NCI-H2196 (cell line): ENCODE measurements at regions not wholly inside any gene's neighbourhood (a gene's known extent, or its start where the extent isn't known, plus 50 kb on each side); places are given as distances from the start of the nearest gene placed in this dataset.
"Not testable (repeated sequence)": the region's sequence is repeated elsewhere in the genome, so short reads cannot be mapped to it uniquely, and the experiment has no call there.

ENCODE experiments used
- DNase-seq: peaks from one replicate; lab custom pipeline; 2025; ENCODE audit not compliant: unreplicated experiment; lab: John Stamatoyannopoulos, UW

DNA sequence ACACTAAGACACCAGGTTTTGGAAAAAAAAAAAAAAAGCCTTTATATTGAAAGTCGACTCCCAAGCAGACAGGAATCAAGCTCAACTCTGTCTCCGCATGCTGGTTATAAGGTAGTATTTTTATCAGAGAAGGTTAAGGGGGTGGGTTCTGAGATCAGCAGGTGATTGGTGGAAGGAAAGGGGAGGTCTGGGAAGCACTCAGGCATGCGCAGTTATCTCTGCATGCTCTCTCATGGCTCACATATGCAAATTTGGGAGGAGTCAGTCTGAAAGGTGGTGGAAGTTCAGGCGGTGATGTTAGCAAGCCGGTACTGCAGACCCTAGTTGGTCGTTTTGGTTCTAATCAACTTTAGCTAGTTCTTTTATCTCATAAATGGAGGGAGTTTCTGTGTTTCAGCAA is 357.6 kb upstream of the C16orf82 start:
- no peak for DNase-seq

DNA sequence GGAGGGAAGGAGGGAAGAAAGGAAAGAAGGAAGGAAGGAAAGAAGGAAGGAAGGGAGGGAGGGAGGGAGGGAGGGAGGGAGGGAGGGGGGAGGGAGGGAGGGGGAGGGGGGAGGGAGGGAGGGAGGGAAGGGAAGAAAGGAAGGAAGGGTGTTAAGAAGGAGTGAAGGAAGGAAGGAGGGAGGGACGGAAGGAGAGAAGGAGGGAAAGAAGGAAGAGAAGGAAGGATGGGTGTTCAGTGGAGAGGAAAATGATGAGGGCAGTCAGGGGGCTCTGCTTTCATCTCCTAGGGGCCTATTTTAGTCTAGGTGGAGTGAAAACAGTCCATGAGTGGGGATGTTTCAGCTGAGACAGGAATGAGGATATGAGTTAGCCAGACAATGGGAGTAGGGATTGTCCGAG is 357.0 kb upstream of the C16orf82 start:
- DNase-seq = no peak

DNA sequence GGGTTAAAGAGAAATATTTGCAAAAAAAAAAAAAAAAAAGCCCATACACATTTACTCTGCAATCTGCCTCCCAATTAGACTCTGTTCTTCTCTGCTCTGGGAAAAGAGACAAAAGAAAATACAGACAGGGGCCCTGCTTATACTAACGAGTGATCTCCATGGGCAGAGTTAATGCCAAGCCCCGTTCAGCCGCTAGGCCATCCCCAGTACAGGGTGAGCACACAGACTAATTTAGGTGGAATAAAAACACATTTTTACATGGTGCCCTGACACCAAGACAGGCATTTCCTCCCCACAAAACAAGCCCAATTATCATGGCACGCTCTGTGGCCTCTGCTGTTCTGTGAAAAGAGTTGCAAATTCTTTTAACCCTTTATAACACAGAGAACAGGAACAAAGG is 356.3 kb upstream of the C16orf82 start:
- DNase-seq = no peak

DNA sequence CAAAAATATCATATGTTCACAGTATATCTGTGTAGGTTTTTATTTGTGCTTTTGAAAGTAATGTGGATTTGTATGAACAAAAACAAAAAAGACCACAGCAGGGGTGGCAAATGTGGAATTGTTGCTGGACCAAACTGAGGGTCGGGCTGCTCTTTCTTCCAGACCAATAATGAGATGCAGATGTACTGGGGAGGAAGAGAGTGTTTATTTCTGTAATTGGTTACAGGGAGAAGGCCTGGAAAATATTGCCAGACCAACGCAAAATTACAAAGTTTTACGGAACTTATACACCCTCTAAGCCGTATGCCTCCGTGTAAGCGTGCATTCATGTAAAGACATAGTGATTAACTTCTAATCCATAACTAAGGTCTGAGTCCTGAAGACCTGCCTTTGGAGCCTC is 353.9 kb upstream of the C16orf82 start:
- DNase-seq = no peak

DNA sequence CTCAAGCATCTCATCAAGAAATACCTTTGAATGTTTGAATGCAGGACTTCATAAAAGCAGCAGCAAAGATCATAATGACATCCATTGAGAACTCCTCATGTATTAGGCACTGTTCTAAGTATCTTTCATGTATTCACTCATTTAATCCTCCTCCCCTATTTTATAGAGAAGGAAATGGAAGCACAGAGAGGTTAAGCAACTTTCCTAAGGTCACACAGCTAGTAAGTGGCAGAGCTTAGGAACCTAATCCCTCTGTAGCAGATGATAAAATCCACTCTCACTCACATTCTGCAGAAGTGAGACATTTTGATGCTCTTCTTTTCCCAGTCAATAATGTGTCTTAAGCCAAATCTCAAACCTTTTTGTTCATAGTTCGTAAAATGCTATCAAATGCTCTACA is 350.8 kb upstream of the C16orf82 start:
- no peak for DNase-seq

DNA sequence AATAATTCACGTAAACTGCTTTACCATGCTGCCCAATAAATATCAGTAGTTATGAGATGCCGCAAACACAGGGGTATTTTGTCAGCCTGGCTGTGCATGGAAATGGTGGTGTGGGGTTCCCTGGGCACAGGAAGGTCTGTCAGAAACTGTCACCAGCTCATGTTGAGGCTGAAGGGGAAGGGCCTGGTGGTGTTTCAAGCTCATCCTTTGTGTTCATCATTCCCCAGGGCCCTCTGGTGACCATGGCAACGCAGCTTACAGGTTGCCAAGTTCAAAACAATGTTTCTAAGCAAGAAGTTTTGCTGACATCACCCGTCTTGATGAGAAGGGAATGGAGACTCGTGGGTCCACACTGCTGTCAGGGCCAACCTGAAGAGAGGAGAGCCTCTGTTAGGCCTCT is 348.9 kb upstream of the C16orf82 start:
- DNase-seq = no peak

DNA sequence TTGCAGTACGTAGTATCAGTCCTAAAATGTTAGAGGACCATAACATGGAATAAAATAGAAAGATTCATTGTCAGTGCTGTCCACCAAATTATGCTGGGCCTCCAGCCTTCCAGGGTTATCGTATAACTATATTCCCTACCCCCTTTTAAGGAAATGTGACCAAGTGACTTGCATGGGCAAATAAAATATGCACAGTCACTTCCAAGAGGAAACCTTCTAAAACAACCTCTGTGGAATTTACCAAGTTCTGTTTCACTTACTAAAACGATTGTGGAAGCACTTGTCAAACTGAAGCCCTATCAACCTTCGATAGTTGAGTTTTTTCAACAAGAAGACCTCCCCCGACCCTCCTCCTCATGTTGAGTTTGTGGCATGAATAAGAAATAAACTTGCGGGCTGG is 345.4 kb upstream of the C16orf82 start:
- DNase-seq = no peak

DNA sequence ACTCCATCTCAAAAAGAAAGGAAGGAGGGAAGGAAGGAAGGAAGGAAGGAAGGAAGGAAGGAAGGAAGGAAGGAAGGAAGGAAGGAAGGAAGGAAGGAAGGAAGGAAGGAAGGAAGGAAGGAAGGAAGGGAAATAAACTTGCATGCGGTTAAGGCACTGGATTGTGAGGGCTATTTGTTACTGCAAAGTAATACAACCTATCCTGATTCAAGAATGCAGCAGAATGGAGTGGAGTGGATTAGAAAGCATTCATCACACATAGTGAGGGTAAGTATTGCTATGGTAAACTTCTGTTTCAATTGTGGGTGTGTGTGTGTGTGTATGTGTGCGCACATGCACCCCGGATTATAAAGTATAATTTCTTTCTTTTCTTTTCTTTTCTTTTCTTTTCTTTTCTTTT is 344.8 kb upstream of the C16orf82 start:
- not testable (repeated sequence) for DNase-seq

DNA sequence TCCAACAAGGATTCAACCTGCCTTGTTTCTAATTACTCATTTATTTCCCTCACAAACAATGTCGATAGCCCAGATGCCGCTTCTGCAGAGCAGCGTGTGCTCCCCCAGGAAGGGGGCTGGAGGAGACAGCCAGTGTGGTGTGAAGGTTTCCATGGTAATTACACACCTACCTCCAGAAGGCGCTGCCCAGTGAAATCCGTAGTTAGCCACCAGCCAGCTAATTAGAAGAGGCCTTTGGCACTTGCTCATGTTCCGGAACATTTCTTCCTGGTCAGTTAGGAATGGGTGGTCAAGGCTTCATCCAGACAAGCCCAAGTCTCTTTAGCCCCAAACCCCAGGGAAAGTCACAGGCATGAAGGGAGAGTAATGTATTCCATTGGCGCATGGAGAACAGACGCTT is 342.5 kb upstream of the C16orf82 start:
- DNase-seq = no peak

DNA sequence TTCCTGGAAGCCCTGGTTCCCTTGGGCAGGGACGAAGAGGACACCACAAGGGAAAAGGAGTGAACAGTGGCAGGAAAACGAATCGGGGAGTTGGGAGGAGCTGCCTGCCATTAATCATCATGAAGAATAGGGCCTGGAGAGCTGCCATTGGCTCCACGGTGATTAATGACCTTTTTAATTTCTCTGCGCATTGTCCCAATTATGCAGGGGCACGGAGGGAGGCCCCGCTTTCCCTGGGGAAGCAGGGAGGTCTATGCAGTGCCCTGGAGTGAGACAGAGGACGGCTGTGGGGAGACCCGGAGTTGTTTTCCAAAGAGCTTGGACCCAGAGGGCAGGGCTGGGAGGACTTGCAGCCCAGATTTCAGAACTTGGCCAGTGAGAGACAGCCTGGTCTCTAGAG is 338.9 kb upstream of the C16orf82 start:
- no peak for DNase-seq

DNA sequence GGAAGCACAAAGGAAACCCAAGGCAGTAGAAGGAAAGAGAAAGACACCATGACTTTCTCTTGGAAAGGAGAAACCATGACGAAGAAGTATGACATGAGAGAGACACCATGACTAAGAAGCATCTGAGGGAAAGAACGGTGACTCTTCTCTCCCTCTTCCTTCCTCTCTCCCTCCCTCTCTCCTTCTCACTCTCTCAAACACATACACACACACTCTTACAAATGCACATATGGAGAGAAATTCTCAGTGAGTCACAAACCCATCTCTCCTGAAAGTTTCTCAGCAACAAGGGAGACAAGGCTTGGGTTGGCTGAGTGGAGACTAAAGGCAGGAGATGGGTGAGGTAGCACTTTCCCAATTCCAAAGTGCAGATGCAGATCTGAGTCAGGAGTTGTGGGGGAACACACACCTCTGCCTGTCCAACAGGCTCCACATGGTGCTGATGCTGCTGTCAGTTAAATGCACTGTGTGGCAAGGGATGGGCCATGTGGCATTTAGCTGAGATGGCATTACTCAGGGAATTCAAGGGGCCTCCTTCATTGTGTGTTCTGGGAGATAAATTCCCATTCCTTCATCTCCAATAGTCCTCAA is 336.7 kb upstream of the C16orf82 start:
- no peak for DNase-seq

DNA sequence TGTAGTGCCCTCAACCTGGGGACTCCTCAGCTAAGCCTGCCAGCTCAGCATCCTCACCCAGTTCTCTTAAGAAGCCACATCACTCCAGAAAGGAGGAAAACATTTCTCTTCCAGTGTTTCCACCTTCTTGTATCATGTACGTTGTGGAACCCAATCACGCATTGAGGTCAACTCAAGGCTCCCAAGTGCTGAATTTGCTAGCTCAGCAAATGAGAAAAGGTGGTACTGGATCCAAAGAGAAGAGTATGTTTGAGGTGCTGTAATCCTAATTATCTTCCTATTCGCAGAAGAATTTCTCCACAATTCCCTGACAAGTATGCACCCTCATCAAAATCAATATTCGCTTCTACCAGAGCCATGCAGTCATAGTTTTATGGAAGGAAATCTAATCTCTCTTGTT is 335.0 kb upstream of the C16orf82 start:
- DNase-seq = no peak

DNA sequence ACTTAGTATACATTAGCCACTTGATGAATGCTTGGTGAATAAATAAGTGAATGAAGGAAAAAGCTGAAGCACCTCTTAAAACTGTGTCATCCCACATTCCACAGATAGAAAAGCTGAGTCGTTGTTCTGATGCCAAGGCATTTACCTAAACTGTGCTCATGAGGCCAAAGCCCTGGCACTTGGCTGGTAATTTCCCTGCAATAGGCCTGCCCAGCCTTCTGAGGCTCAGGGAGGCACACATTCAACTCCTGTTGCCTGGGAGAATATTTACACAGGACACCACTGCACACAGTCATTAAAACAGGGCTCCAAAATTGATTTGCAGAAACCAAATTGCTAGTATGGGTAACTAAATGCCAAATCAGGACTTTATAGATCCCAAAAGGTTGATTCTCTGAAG is 333.0 kb upstream of the C16orf82 start:
- no peak for DNase-seq

DNA sequence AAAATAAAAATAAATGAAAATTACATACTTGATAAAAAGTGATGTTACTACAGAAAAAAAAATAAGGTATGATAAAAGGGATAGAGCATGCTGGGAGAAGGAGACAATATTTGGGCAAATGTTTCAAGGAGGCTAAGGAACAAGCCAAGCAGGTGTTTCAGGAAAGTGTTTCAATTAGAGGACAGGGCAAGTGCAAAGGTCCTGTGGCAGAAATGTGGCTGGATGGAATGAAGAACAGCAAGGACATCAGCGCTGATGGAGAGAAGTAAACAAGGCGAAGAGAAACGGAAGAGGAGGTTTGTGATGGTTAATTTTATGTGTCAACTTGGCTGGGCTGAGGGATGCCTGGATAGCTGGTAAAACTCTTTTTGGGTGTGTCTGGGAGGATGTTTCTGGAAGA is 331.2 kb upstream of the C16orf82 start:
- DNase-seq = no peak

DNA sequence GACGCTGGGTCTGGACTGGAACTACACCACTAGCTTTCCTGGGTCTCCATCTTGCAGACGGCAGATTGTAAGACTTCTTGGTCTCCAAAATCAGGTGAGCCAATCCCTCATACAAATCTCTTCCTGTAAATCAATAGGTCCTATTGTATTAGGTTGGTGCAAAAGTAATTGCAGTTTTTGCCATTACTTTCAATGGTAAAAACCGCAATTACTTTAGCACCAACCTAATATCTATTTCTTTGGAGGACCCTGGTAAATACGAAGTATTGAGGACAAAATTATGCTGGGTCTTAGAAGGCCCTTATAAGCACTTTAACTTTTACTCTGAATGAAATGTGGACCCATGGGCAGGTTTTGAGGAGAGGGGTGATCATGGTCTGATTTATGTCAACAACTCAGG is 330.6 kb upstream of the C16orf82 start:
- no peak for DNase-seq

DNA sequence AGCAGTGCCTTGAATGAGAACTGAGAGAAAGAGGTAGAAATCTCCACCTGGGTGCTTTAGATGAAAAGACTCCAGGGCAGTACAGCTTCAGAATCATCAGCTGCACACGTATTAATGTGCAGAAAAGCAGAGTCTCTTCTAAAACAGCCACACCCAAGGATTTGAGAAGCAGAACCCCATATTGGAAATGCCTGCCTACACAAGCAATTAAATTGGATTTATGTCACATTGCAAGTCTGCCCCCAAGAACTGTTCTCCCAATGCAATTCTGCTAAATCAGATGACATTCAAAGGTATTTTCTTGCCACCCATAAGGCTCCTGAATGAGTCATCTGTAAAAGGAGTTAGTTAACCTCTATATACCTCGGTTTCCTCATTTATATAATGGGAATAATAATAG is 326.0 kb upstream of the C16orf82 start:
- DNase-seq = no peak

DNA sequence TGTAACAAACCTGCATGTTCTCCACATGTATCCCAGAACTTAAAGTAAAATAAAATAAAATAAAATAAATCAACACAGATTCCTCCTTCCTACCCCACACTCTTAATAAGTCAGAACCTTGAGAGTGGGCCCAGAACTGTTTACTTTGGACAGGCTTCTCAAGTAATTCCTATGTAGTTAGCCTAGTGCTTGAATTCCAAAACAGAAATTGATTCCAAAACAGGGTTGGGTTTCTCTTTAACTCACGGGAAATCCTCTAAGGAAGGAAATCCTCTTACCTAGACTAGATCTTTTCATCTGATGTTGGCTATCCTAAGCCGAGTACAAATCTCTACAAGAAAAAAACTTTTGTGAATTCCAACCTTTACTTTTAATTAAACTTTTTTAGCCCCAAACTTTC is 324.7 kb upstream of the C16orf82 start:
- no peak for DNase-seq

DNA sequence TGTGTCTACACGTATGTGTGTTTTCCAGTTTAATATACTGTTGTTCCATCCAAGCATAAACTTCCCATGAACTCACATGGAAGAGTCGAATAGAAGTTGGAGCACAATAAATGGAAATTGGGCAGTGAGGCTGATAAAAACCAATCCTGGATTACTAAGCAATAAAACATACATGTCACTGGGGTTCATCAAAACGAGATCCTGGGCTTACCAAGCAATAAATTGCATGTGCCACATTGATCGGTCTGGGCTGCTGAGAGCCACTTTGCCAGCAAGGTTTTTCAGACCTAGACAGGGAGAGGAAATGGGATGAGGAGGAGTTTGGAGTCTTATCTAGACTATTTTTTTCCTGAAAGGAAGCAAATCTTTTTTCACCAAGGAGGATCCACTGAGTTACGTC is 322.3 kb upstream of the C16orf82 start:
- DNase-seq = no peak

DNA sequence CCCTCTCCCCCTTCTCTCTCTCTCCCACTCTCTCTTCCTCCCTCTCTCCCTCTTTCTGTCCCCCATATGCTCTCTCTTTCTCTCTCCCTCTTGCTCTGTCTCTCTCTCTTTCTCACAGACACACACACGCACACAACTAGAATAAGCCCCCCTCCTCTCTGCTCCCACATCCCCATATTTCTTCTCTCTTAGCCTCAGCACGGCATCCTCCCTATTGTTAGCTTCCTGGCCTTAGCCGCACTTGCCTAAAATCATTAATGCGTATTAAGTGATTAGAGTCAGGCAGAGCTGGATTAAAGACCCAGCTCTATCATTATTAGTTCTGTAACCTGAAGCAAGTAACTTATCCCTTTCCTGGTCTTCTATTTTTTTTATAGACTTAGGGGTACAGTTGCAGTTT is 319.0 kb upstream of the C16orf82 start:
- DNase-seq = no peak

DNA sequence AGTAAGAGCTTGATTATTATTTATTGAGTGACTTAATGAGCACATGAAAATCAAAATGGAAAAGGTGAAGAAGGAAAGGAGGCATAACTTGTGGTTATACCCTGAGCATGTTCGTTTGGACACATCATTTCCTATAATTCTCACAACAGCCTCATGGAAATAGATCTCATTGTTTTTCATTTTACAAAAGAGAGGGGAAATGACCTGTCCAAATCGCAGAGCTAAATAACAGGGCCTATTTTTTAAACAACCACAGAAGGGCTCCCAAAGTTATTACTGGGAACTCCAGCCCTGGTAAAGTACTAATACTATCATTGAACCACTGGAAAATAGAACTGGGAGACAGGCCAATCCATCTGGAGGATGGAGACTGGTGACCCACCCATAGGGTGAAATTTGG is 317.7 kb upstream of the C16orf82 start:
- DNase-seq = no peak

DNA sequence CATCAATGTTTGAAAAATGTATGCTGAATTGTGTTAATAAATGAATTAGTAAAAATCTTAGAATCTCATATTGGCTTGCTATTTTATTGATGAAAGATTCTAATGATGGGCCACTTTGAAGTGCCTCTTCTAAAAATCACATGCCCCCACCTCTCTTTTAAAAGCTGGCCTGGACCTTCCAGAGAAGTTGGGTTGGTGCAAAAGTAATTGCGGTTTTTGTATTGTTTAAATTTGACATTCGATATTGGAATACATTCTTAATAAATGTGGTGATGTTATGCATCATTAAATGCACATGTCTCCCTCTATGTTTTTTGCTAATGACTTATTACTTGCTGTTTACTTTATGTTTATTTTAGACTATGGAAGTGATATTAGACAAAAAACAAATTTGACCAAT is 314.6 kb upstream of the C16orf82 start:
- no peak for DNase-seq

DNA sequence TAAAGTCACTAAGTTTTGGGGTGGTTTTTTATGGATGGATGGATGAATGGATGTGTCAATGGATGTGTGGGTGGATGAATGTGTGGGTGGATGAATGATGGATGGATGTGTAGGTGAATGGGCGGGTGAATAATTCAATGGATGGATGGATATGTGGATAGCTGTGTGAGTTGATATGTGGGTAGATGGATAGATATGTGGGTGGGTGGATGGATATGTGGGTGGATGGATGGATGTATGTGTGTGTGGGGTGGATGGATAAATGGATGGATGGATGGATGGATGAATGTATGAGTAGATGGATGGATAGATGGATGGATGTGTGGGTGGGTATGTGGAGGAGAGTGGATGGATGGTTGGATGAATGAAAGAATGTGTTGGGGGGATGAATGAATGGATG is 310.1 kb upstream of the C16orf82 start:
- DNase-seq = no peak

DNA sequence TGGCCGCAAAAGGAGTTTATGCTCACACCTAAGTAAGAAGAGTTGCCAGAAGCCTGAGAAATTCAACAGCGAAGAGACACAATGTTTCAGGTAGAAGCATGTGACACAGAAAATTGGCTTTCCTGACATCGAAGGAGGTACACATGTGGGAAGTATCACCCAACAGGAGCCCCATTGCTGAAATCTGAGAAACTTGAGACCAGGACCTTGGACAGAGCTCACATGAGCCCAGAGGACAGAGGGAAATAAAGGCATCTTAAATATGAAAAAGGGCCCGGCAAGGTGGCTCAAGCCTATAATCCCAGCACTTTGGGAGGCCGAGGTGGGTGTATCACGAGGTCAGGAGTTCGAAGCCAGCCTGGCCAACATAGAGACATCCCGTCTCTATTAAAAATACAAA is 304.1 kb upstream of the C16orf82 start:
- DNase-seq = no peak

DNA sequence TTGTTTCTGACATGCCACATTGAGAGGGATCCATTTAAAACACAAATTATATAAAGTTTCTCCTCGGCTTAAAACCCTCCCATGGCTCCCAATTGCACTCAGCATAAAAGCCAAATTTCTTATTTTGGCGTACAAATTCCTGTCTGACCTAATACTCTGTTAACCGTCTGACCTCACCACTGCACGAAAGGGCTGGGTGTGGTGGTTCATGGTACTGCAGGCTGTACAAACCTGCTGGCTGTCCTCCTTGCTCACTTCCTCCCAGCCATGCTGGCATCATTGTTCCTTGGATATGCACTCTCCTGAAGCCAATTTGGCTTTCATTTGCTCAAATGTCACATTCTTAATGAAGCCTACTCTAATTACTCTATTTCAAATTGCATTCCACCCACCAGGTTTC is 301.6 kb upstream of the C16orf82 start:
- no peak for DNase-seq
